D721Med (cell line): ENCODE measurements at regions not wholly inside any gene's neighbourhood (a gene's known extent, or its start where the extent isn't known, plus 50 kb on each side); places are given as distances from the start of the nearest gene placed in this dataset.

Source experiments
- DNase-seq: peaks from one replicate; pipeline ENCODE4 v3.0.0; 2011; ENCODE audit warnings: low spot score; ENCODE audit not compliant: insufficient read length
- FAIRE-seq: peaks from 2 replicates; lab custom pipeline; 2011; peaks lifted over from hg19 to GRCh38; lab: Jason Lieb, UNC
- CTCF ChIP-seq: IDR thresholded peaks from 2 replicates; pipeline ENCODE4 v1.5.1; 2012; ENCODE audit warnings: mild to moderate bottlenecking, control low read depth; ENCODE audit not compliant: insufficient read depth; ENCODE audit errors: missing control alignments

- DNase-seq (no peak), FAIRE-seq (no peak)
- TF ChIP-seq CTCF, result no peak
These were observed 84.7 kb upstream of the PELI1 start for GRCh38 chr2:64228918-64229317.

GRCh38 chr2:64230540-64230939 lies 86.3 kb upstream of the PELI1 start:
- FAIRE-seq (no peak), DNase-seq (no peak)
- TF ChIP-seq CTCF, result no peak

GRCh38 chr2:64232266-64232665 lies 88.0 kb upstream of the PELI1 start:
- FAIRE-seq, result no peak
- no peak for TF ChIP-seq CTCF

GRCh38 chr2:64233376-64233922 lies 89.2 kb upstream of the PELI1 start:
- no peak for TF ChIP-seq CTCF
- FAIRE-seq, result no peak
- no peak for DNase-seq

More at GRCh38 chr2:64232266-64232665, 88.0 kb upstream of the PELI1 start:
- no peak for DNase-seq

- FAIRE-seq, result no peak
- no peak for DNase-seq
- TF ChIP-seq CTCF, result no peak
These were observed 89.9 kb upstream of the PELI1 start for GRCh38 chr2:64234150-64234549.

GRCh38 chr2:64234785-64235184 lies 90.6 kb upstream of the PELI1 start:
- DNase-seq (no peak), FAIRE-seq (no peak)
- no peak for TF ChIP-seq CTCF

GRCh38 chr2:64237266-64237665 lies 93.0 kb upstream of the PELI1 start:
- TF ChIP-seq CTCF, result no peak
- FAIRE-seq (no peak), DNase-seq (no peak)
